Small intestine (tissue), 7 donors: ENCODE measurements at regions not wholly inside any gene's neighbourhood (a gene's known extent, or its start where the extent isn't known, plus 50 kb on each side); places are given as distances from the start of the nearest gene placed in this dataset.

Experiments used
- DNase-seq, 2 donors: peaks; one replicate each; pipeline versions ENCODE4 v3.0.0 to v3.0.0-alpha.2; 2013
- FAIRE-seq: peaks from 2 replicates; lab custom pipeline; 2012; peaks lifted over from hg19 to GRCh38; lab: Jason Lieb, UNC
- H3K27ac ChIP-seq, 3 donors: one replicate each; pipeline ENCODE4 v1.5.1; 2013; ENCODE audit warnings: low read length in 2 of 3, mild to moderate bottlenecking in 2 of 3, control low read depth in 1 of 3, inconsistent platforms in 1 of 3, low read depth in 1 of 3, moderate library complexity in 1 of 3
- H3K27me3 ChIP-seq, 3 donors: one replicate each; pipeline ENCODE4 v1.6.1; 2013; ENCODE audit warnings: low read length in 3 of 3, inconsistent platforms in 1 of 3; ENCODE audit not compliant: control insufficient read depth in 3 of 3, insufficient read depth in 3 of 3
- H3K36me3 ChIP-seq, 3 donors: one replicate each; pipeline ENCODE4 v1.6.1; 2013; ENCODE audit warnings: low read length in 3 of 3, inconsistent platforms in 1 of 3, low read depth in 1 of 3, mild to moderate bottlenecking in 1 of 3, moderate library complexity in 1 of 3; ENCODE audit not compliant: control insufficient read depth in 3 of 3, insufficient read depth in 2 of 3
- H3K4me1 ChIP-seq, 3 donors: one replicate each; pipeline ENCODE4 v1.6.1; 2013; ENCODE audit warnings: low read length in 2 of 3, inconsistent platforms in 1 of 3, low read depth in 1 of 3, mild to moderate bottlenecking in 1 of 3, moderate library complexity in 1 of 3; ENCODE audit not compliant: control insufficient read depth in 3 of 3, insufficient read depth in 2 of 3
- H3K4me3 ChIP-seq, 3 donors: one replicate each; pipeline ENCODE4 v1.5.1; 2013; ENCODE audit warnings: low read length in 3 of 3, control low read depth in 1 of 3, inconsistent platforms in 1 of 3, low read depth in 1 of 3, mild to moderate bottlenecking in 1 of 3, moderate library complexity in 1 of 3
- H3K9me3 ChIP-seq, 2 donors: one replicate each; pipeline ENCODE4 v1.6.1; 2013; ENCODE audit warnings: low read depth in 1 of 2, low read length in 1 of 2; ENCODE audit not compliant: control insufficient read depth in 2 of 2, insufficient read depth in 1 of 2
- WGBS, 3 donors: extraction: QIAGEN DNeasy Blood & Tissue Kit; methylation state at CpG; one replicate each; pipeline ENCODE4 v1.1.7; 2013; 5-methylcytosine and 5-hydroxymethylcytosine counted together
- donor health status: healthy with polysubstance abuse.
- donor health status: control.
- donor health status: control.
- donor health status: Bipolar disorder and iron deficiency.
- donor health status: healthy.

- WGBS, 3 donors, result 71 to 82% (median 77%) methylated on average over 4 of the region's 4 CpGs
- DNase-seq, result no peak
Measured at GRCh38 chr6:22952097-22952496, 382.7 kb downstream of the HDGFL1 start.

GRCh38 chr6:22954749-22955385, 385.5 kb downstream of the HDGFL1 start:
- H3K9me3 ChIP-seq, result no peaks in the 10 kb centered on the region
- FAIRE-seq (peak; percentile 10), DNase-seq (peak; percentile 15 to 37)
- no peaks in the 10 kb centered on the region for H3K27me3 ChIP-seq
- H3K4me3 ChIP-seq, result no peak overlapping the region
- H3K27ac ChIP-seq, result peak overlapping the region in 1 of 3 donors; percentile 38
- 5 to 18% (median 15%) methylated on average over 5 of the region's 5 CpGs for WGBS, 3 donors
- H3K36me3 ChIP-seq, result no peaks in the 10 kb centered on the region
- H3K4me1 ChIP-seq, result peaks cover 0 to 13% (median 5%) of the 10 kb centered on the region in 3 donors

More at GRCh38 chr6:22952097-22952496, 382.7 kb downstream of the HDGFL1 start:
- Histone ChIP-seq H3K27me3 (no peaks in the 10 kb centered on the region), H3K9me3 (no peaks in the 10 kb centered on the region), H3K4me3 (no peak overlapping the region), H3K36me3 (no peaks in the 10 kb centered on the region), H3K4me1 (peaks cover 0 to 13% (median 0%) of the 10 kb centered on the region in 3 donors), H3K27ac (no peak overlapping the region)
- no peak for FAIRE-seq

- H3K4me1 ChIP-seq, result peaks cover 0 to 13% (median 5%) of the 10 kb centered on the region in 3 donors
- H3K36me3 ChIP-seq, result no peaks in the 10 kb centered on the region
- no peak overlapping the region for H3K4me3 ChIP-seq
- FAIRE-seq, result no peak
- WGBS, 3 donors, result 8 to 39% (median 24%) methylated on average over 6 of the region's 6 CpGs
- peak; percentile 23 to 57 for DNase-seq
- no peaks in the 10 kb centered on the region for H3K27me3 ChIP-seq
- peak overlapping the region in 1 of 3 donors; percentile 38 for H3K27ac ChIP-seq
- no peaks in the 10 kb centered on the region for H3K9me3 ChIP-seq
Measured at GRCh38 chr6:22956029-22956681, 386.8 kb downstream of the HDGFL1 start.

DNA sequence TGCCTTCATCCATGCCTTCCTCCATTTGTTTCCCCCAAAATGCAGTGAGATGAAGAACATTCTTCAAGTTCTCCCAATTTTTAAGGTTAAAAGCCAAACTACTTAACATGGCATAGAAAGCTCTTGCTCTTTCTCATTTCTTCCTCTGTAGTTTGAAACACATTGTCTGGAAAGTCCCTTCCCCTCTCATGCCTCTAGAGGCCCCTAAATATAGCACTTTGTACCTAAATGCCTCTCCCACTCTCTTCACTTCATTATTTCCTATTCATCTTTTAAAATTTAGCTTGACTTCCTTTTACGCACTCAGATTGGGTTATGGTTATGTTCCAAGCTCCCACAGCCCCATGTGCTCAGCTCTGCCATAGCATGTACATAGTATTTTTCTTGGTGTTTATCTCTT, 389.3 kb downstream of the HDGFL1 start:
- no peak overlapping the region for H3K4me3 ChIP-seq
- no peak overlapping the region for H3K27ac ChIP-seq
- no peaks in the 10 kb centered on the region for H3K36me3 ChIP-seq
- no peaks in the 10 kb centered on the region for H3K9me3 ChIP-seq
- 92 to 100% (median 96%) methylated on average over 1 of the region's 1 CpG for WGBS, 3 donors
- DNase-seq (no peak), FAIRE-seq (no peak)
- no peaks in the 10 kb centered on the region for H3K27me3 ChIP-seq
- peaks cover 0 to 13% (median 5%) of the 10 kb centered on the region in 3 donors for H3K4me1 ChIP-seq

DNA sequence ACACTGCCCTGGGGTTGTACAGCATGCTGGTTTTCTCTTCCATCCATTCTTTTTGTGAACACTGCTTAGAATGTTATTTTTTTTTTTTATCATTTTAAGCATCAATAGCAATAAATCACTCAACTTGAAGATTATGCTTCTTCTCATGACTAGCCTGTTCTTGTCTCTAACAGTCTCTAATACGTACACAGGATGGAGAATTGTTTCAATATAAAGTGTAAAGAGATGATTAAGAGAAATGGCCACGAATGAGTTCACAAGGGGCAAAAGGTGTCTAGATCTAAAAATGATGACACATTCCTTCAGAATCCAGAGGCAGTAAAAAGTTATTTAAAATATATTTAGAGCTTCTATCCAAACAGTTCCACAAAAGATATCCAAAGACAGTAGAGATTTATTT, 390.2 kb downstream of the HDGFL1 start:
- Histone ChIP-seq H3K4me1 (peaks cover 0 to 13% (median 5%) of the 10 kb centered on the region in 3 donors), H3K36me3 (no peaks in the 10 kb centered on the region), H3K27me3 (no peaks in the 10 kb centered on the region), H3K9me3 (no peaks in the 10 kb centered on the region), H3K4me3 (no peak overlapping the region), H3K27ac (no peak overlapping the region)
- DNase-seq, result no peak
- 75 to 84% (median 79%) methylated on average over 2 of the region's 2 CpGs for WGBS, 3 donors
- FAIRE-seq, result no peak

DNA sequence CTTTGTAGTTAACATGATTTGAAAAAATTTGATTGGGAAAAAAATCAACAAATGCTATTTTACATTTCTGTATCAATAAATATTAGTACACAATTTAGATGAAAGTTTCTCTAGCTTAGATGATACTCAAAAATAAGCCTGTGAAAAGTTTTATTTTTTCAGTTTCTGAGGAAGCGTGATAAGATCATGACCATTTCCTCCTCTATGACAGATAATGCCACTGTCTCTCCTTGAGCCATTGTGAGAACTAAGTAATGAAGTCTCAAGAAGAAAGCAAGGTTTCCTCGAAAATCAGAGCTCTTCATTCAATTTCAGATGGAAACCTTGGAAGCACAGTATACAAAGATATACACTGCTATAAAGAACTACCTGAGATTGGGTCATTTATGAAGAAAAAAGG, 395.0 kb downstream of the HDGFL1 start:
- Histone ChIP-seq H3K4me1 (no peaks in the 10 kb centered on the region), H3K9me3 (peaks cover 0 to 4% of the 10 kb centered on the region in 2 donors), H3K27me3 (no peaks in the 10 kb centered on the region), H3K27ac (no peak overlapping the region), H3K36me3 (no peaks in the 10 kb centered on the region), H3K4me3 (no peak overlapping the region)
- DNase-seq (no peak), FAIRE-seq (no peak)
- 65 to 86% (median 76%) methylated on average over 2 of the region's 2 CpGs for WGBS, 3 donors

DNA sequence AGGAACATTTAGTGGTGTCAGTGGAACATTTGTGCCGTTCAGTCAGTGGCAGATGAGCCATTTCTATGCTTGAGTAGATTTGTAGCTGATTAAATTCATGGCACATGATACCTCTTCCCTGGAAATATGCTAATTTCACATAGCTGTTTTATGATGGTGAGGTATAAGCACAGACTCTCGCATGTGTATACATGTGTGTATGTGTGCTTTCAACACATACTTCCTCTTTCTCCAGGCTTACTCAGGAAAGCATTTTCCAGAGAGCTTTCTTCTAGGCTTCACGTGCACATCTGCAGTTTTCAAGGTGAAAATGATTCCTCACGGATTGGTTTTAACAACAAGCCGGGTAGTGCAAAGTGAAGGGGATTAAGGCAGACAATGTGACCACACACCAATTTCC, 396.5 kb downstream of the HDGFL1 start:
- Histone ChIP-seq H3K4me1 (no peaks in the 10 kb centered on the region), H3K4me3 (no peak overlapping the region), H3K36me3 (no peaks in the 10 kb centered on the region), H3K27ac (no peak overlapping the region), H3K27me3 (no peaks in the 10 kb centered on the region), H3K9me3 (peaks cover 0 to 4% of the 10 kb centered on the region in 2 donors)
- WGBS, 3 donors, result 53 to 71% (median 62%) methylated on average over 5 of the region's 5 CpGs
- FAIRE-seq (no peak), DNase-seq (no peak)

- Histone ChIP-seq H3K4me1 (no peaks in the 10 kb centered on the region), H3K36me3 (no peaks in the 10 kb centered on the region), H3K9me3 (peaks cover 0 to 4% of the 10 kb centered on the region in 2 donors), H3K27ac (no peak overlapping the region), H3K27me3 (no peaks in the 10 kb centered on the region), H3K4me3 (no peak overlapping the region)
- DNase-seq (no peak), FAIRE-seq (no peak)
- 53 to 54% (median 54%) methylated on average over 3 of the region's 3 CpGs for WGBS, 3 donors
Measured at GRCh38 chr6:22966691-22967422, 397.5 kb downstream of the HDGFL1 start.
